ENCODE measurements at regions not wholly inside any gene's neighbourhood (a gene's known extent, or its start where the extent isn't known, plus 50 kb on each side); places are given as distances from the start of the nearest gene placed in this dataset.

DNA sequence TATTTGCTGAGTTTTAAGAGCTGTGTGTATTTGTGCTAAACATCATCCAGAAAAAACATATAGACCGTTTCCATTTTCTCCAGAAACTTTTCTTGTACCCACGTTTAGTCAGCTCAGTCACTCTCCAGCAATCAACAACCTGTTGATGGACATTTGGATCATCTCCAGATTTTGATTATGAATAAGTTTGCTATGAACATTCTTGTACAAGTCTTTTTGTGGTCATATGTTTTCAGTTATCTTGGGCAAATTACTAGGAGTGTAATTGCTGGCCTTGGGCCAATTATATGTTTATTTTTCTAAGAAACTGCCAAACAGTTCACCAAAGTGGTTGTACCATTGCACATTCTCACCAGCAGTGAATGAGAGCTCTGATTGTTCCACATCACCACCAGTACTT lies 221.8 kb downstream of the CENPF start:
- no peak for DNase-seq

DNA sequence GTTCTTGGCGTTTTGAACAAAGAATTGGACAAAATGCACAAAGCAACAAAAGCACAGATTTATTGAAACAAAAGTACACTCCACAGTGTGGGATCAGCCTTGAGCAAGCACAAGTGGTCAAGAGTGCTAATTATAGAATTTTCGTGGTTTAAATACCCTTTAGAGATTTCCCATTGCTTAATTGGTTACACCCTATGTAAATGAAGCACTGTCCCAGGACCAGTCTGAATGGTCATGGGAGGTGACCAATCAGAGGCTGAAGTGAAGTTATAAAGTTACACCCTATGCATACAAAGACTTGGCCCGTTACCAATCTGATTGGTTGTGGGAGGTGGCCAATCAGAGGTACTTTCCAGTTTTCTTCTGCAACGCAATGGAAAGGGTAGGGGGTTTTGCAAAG lies 223.6 kb downstream of the CENPF start:
- no peak for DNase-seq

- DNase-seq = no peak
Observed at GRCh38 chr1:214827883-214828282, 224.9 kb downstream of the CENPF start.

DNA sequence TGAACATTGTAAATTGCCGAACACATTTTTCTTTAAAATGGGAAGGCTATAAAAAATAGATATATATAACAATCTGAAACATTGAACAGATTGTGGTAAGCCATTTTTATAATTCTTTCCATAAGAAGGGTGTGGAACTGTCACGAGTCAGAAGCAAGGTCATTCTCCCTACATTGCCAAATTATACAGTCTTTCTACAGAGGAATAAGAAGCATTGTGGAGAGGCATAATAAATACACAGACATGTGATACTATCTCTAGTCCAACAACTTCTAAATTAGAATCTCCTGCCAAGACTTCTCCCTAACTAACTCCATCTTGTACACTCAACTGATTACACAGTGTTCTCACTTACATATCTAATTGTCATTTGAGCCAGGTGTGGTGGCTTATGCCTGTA lies 227.9 kb downstream of the CENPF start:
- no peak for DNase-seq

GRCh38 chr1:214831956-214832355 lies 229.0 kb downstream of the CENPF start:
- DNase-seq = no peak

DNA sequence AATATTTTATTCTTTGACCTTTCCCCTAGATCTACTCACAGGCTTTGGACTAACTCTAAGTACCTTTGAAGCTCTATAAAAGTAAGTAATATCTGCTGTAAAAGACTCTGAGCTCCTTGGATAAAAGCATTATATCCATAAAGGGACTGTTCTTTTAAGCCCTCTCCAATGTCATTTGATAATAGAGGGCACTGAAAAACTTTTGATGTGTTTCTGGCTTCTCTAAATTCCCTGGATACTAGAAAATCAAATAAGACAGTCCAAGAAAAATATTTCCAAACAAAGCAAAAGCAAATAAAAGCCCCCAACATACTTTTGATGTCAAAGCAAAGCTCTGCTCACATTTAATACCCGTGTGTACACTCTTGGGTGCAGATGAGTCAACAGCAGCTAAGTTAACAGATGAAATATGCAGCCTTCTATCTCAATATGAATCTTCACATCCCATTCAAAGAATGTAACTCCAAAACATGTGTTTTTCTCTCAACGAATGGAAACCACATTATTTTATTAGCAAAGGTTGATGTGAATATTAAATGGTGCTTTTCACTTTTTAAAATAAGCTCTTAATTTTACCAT lies 230.3 kb downstream of the CENPF start:
- DNase-seq = no peak

GRCh38 chr1:214837376-214837775 lies 234.4 kb downstream of the CENPF start:
- no peak for DNase-seq

DNA sequence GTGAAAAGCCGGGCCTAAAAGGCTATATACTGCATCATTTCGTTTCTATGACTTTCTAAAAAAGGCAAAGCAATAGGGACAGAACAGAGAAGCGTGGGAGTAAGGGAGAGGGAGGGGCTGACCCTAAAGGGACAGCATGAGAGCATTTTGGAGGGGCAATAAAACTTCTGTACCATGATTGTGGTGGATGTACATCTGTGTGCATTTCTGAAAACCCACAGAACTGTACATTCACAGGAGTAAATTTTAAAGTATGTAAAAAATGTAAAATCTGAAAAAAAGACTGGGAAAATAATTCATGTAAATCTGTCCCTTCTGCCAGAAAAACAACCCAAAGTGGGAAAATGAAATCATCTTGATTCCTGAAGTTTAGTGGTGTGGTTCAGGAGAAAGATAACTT lies 235.4 kb downstream of the CENPF start:
- no peak for DNase-seq

DNA sequence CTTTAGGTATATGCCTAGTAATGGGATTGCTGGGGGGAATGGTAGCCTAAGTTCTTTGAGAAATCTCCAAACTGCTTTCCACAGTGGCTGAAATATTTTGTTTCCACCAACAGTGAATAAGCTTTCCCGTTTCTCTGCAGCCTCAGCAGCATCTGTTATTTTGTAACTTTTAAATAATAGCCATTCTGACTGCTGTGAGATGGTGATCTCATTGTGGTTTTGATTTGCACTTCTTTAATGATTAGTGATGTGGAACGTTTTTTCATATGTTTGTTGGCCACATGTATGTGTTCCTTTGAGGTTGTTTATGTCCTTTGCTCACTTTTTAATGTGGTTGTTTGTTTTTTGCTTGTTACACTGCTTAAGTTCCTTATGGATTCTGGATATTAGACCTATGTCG lies 237.4 kb downstream of the CENPF start:
- DNase-seq = no peak

DNA sequence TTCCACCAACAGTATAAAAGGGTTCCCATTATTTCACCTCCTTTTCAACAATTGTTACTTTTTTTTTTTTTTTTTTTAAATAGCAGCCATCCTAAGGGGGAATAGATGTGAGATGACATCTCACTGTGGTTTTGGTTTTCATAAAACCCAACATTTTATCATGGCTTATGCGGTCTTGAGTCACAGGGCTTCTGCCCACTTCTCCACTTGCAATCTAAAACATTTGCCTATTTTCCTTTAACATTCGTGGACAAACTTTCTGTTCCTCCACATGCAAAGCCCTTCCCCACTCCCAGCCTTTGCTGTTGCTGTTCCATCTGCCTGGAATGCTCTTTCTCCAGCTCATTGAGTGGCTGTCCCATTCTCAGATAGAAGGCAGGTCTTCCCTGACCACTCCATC lies 239.7 kb upstream of the KCNK2 start:
- DNase-seq = no peak

- no peak for DNase-seq
Observed at GRCh38 chr1:214843281-214843680, 239.3 kb upstream of the KCNK2 start.

- DNase-seq = no peak
Observed at GRCh38 chr1:214844319-214844718, 238.2 kb upstream of the KCNK2 start.

DNA sequence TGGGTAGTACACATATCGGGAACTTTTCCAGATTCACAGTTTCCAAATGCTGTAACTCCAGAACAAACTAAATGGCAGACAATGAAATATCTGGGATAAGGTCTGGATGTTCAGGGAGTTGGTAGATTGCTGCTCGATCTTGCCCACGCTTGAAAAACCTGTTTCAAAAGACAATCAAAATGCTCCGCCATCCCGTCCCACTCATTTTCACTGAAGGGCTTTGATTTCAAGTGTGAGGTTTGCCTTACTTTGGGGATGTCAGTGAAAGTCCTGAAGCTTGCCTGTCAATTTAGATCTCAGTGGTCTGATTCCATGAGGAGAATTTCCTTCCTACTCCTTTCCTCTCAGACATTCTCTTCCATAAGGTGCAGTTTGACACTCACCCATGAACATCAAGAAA lies 236.3 kb upstream of the KCNK2 start:
- no peak for DNase-seq

GRCh38 chr1:214847071-214847810 lies 235.3 kb upstream of the KCNK2 start:
- DNase-seq = no peak

DNA sequence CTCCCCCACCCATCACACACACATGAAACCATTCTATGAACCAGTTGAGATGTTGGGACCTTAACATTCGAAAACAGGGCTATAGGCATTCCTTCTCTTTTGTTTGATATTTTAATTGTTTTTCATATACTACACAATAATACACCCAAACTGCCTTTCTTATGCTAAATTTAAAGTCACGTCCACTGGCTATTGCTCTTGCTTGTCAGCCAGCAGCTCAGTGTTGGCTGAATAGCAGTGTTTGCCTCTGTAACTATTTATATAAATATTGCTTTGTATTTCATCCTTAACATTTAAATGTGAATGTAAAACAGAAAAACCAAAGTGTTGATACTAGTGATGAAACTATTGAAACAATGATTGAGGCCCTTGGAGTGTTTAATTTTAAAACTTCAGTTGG lies 234.4 kb upstream of the KCNK2 start:
- DNase-seq = no peak

GRCh38 chr1:214850432-214851050 lies 232.0 kb upstream of the KCNK2 start:
- no peak for DNase-seq

GRCh38 chr1:214853340-214853739 lies 229.2 kb upstream of the KCNK2 start:
- DNase-seq = no peak

GRCh38 chr1:214854126-214854875 lies 228.2 kb upstream of the KCNK2 start:
- no peak for DNase-seq

DNA sequence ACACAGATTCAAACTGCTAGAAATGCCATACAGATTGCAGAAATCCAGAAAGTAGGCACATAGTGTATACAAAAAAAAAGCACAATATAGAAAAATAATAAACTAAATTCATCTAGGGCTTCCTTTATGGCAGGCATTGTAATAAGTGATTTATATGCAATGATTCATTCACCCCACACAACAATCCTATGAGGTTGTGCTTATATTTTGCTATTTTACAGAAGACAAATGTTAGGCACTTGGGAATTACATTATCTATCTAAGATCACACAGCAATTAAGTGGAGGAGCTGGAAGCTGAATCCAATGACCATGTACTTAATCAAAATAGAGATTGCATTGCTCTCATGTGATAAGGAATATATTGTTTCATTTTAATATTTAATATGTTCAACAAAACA lies 225.7 kb upstream of the KCNK2 start:
- DNase-seq = no peak

DNA sequence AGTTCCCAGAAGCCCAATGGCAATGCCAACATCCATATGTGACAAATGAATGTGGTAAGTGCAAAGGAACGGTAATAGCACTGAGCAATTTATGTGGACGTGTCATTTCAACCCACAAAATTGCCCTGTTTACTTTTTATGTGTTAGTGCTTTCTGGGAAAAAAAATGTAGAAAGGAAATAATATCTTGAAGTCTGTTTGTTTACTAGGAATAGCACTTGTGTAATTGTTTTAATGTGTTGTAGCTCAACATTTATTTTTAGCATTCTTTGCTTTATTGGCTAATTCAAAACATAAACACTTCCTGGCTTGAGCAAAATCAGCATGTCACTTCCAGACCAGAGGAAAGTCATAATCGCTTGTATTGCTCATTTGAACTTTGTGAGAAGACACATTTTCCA lies 224.8 kb upstream of the KCNK2 start:
- DNase-seq = no peak

DNA sequence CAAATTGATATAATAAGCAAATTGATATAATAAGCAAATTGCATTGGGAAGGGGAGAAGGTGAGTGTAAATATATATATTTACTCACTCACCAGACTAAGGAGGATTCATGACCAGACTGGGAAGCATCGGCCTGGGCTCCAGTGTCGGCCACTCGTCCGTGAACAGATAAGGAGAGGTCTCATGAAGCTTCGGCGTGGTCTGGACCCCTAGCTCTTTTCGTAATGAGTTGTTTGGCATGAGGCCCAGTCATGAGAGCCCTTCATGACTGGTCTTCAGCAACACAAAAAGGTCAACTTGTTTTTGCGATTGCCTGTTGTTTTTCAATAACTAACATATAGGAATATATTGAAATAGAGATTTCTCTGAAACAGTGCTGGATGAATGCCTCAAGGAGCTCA lies 222.9 kb upstream of the KCNK2 start:
- DNase-seq = no peak

DNA sequence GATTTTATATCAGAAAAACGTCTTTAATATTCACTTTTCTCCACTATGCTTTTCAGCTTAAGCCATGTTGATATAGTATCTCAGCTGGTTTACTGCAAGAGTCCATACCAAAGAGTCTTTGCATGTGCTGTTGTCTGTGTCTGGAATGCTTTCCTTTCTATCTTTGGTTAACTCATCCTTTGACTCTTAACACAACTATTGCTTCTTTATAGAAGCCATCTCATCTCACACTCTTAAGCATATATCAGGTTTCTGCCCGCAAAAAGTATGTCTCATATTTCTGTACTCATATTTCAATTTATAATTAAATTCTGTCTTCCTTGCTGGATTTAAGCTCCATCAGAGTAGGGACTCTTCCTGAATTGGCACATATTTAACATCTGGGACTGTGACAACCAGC lies 220.9 kb upstream of the KCNK2 start:
- DNase-seq = no peak

DNA sequence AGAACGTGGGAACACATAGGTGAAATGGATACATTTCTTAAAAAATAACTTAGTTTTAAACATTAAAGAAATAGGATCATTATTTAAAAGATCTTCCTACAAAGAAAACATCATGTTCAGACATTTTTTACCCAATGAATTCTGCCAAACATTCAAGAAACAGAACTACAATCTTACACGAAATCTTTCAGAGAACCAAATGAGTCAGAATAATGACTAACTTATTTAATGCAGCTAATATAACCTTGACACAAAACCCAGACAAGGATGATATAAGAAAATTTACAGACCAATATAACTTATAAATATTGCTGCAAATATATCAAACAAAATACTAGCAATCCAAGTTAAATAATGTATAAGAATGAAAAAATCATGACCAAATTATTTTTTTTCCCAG lies 220.1 kb upstream of the KCNK2 start:
- no peak for DNase-seq

Data from left hindlimb (tissue), 1 donor.